ENCODE measurements at regions not wholly inside any gene's neighbourhood (a gene's known extent, or its start where the extent isn't known, plus 50 kb on each side); places are given as distances from the start of the nearest gene placed in this dataset.

GRCh38 chr2:64829525-64829924 is 159.7 kb upstream of the SLC1A4 start:
- no peak for DNase-seq (ENCODE audit: low read depth)

- DNase-seq (ENCODE audit: low read depth): peak; percentile 53
These were observed 157.8 kb upstream of the SLC1A4 start for GRCh38 chr2:64831134-64831976.

- DNase-seq (ENCODE audit: low read depth): no peak
These were observed 157.2 kb upstream of the SLC1A4 start for GRCh38 chr2:64831977-64832328.

GRCh38 chr2:64832936-64833335 is 156.3 kb upstream of the SLC1A4 start:
- DNase-seq (ENCODE audit: low read depth): no peak

- DNase-seq (ENCODE audit: low read depth): no peak
These were observed 152.6 kb upstream of the SLC1A4 start for GRCh38 chr2:64836566-64836965.

- no peak for DNase-seq (ENCODE audit: low read depth)
These were observed 152.0 kb upstream of the SLC1A4 start for GRCh38 chr2:64837116-64837731.

- DNase-seq (ENCODE audit: low read depth): no peak
These were observed 151.1 kb upstream of the SLC1A4 start for GRCh38 chr2:64837925-64838641.

- no peak for DNase-seq (ENCODE audit: low read depth)
These were observed 150.4 kb upstream of the SLC1A4 start for GRCh38 chr2:64838817-64839216.

- no peak for DNase-seq (ENCODE audit: low read depth)
These were observed 149.4 kb upstream of the SLC1A4 start for GRCh38 chr2:64839844-64840243.

- DNase-seq (ENCODE audit: low read depth): no peak
These were observed 148.7 kb upstream of the SLC1A4 start for GRCh38 chr2:64840426-64840881.

GRCh38 chr2:64841461-64841860 is 147.7 kb upstream of the SLC1A4 start:
- no peak for DNase-seq (ENCODE audit: low read depth)

GRCh38 chr2:64842030-64842429 is 147.2 kb upstream of the SLC1A4 start:
- no peak for DNase-seq (ENCODE audit: low read depth)

- DNase-seq (ENCODE audit: low read depth): no peak
These were observed 145.1 kb upstream of the SLC1A4 start for GRCh38 chr2:64844087-64844486.

GRCh38 chr2:64845273-64845905 is 143.8 kb upstream of the SLC1A4 start:
- no peak for DNase-seq (ENCODE audit: low read depth)

- DNase-seq (ENCODE audit: low read depth): no peak
These were observed 143.0 kb upstream of the SLC1A4 start for GRCh38 chr2:64846177-64846576.

- DNase-seq (ENCODE audit: low read depth): no peak
These were observed 141.3 kb upstream of the SLC1A4 start for GRCh38 chr2:64847930-64848329.

- DNase-seq (ENCODE audit: low read depth): no peak
These were observed 140.8 kb upstream of the SLC1A4 start for GRCh38 chr2:64848363-64848762.

- no peak for DNase-seq (ENCODE audit: low read depth)
These were observed 140.3 kb upstream of the SLC1A4 start for GRCh38 chr2:64848945-64849344.

- DNase-seq (ENCODE audit: low read depth): no peak
These were observed 138.6 kb upstream of the SLC1A4 start for GRCh38 chr2:64850642-64851041.

- no peak for DNase-seq (ENCODE audit: low read depth)
These were observed 136.4 kb upstream of the SLC1A4 start for GRCh38 chr2:64852771-64853241.

- no peak for DNase-seq (ENCODE audit: low read depth)
These were observed 135.9 kb upstream of the SLC1A4 start for GRCh38 chr2:64853306-64853705.

- no peak for DNase-seq (ENCODE audit: low read depth)
These were observed 135.3 kb upstream of the SLC1A4 start for GRCh38 chr2:64853894-64854293.

All from stimulated activated CD8-positive, alpha-beta memory T cell treated with anti-CD3 and anti-CD28 coated beads, Interleukin-15, amount 100 ng/mL, for 24 hours (primary cell).